ENCODE measurements at regions not wholly inside any gene's neighbourhood (a gene's known extent, or its start where the extent isn't known, plus 50 kb on each side); places are given as distances from the start of the nearest gene placed in this dataset.

DNA sequence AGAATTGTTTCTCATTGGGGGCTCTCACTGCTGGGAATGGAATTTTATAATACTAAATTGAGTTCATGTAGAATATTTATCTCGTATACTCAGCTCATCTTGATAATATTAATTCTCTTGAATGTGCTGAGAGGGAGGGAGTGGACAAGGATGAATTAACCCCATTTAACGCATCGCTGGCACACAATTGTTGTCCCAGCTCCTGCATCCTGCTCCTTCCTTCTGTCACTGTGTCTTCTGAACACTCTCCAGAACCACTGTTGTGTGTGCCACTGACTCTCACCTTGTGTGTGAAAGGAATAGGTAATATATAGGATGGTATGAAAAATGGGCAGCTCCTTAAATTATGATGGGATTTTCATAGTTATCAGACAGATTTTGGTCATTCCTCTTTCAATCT, 267.3 kb downstream of the MTRR start (continued):
- TF ChIP-seq, protein P1, sequence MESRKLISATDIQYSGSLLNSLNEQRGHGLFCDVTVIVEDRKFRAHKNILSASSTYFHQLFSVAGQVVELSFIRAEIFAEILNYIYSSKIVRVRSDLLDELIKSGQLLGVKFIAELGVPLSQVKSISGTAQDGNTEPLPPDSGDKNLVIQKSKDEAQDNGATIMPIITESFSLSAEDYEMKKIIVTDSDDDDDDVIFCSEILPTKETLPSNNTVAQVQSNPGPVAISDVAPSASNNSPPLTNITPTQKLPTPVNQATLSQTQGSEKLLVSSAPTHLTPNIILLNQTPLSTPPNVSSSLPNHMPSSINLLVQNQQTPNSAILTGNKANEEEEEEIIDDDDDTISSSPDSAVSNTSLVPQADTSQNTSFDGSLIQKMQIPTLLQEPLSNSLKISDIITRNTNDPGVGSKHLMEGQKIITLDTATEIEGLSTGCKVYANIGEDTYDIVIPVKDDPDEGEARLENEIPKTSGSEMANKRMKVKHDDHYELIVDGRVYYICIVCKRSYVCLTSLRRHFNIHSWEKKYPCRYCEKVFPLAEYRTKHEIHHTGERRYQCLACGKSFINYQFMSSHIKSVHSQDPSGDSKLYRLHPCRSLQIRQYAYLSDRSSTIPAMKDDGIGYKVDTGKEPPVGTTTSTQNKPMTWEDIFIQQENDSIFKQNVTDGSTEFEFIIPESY (IDR thresholded peaks at IDR 0.05; ENCODE audit: extremely low read depth, insufficient replicate concordance, low read length): no peak
- TF ChIP-seq RAD21 (IDR thresholded peaks at IDR 0.05; ENCODE audit: low read depth): no peak
- TF ChIP-seq SIN3A (IDR thresholded peaks at IDR 0.05; ENCODE audit: low read depth): no peak
- no peak for TF ChIP-seq EZH2phosphoT487 (IDR thresholded peaks at IDR 0.05; ENCODE audit: borderline replicate concordance)

GRCh38 chr5:8137941-8138550, 269.1 kb downstream of the MTRR start:
- ChIA-PET CTCF (no interaction called here), POLR2A (no interaction called here), RAD21 (ENCODE audit: low non-redundant PET in 1 of 2, low total read pairs in 2 of 2, uncharacterized antibody in 2 of 2, unreplicated experiment in 2 of 2) (no interaction called here)
- Histone ChIP-seq H3K9me3 (ENCODE audit: control insufficient read depth in 1 of 2, insufficient read depth in 1 of 2, low read depth in 1 of 2, low read length in 2 of 2) (peaks cover 0 to 20% of the 10 kb centered on the region in 2 experiments; a peak in 2 of 4 replicates), H3K36me3 (ENCODE audit: control insufficient read depth in 1 of 2, insufficient read depth in 2 of 2, low read length in 2 of 2) (no peaks in the 10 kb centered on the region), H3K9me2 (ENCODE audit: insufficient read depth) (no peaks in the 10 kb centered on the region), H3K27me3 (ENCODE audit: insufficient read depth, low read length) (no peaks in the 10 kb centered on the region), H3K9ac (ENCODE audit: low read length) (no peak overlapping the region), H2AFZ (ENCODE audit: low read depth, low read length, poor library complexity, severe bottlenecking) (no peak overlapping the region), H3K79me2 (ENCODE audit: insufficient read depth, low read length) (no peaks in the 10 kb centered on the region), H3K4me2 (ENCODE audit: low read length) (no peak overlapping the region), H3K4me1 (ENCODE audit: control insufficient read depth in 1 of 2, insufficient read depth in 2 of 2, low read length in 2 of 2) (no peaks in the 10 kb centered on the region), H3K4me3 (replicated peaks in 1 of 2; ENCODE audit: low read depth in 1 of 2, low read length in 2 of 2) (no peak overlapping the region), H3K27ac (ENCODE audit: low read depth, low read length) (no peak overlapping the region), H4K20me1 (ENCODE audit: insufficient read depth) (no peaks in the 10 kb centered on the region)
- no TSS peak for BruUV-seq (replicated peaks)
- ATAC-seq (no peak), DNase-seq (ENCODE audit: low read depth, low spot score) (no peak)
- intact Hi-C loops (cut with micrococcal nuclease): no loop called here
- no peak for TF ChIP-seq TCF7L2 (IDR thresholded peaks at IDR 0.05; ENCODE audit: borderline replicate concordance, extremely low read depth, insufficient read depth, insufficient read length)
- no peak for TF ChIP-seq POLR2A (IDR thresholded peaks at IDR 0.05; ENCODE audit: borderline replicate concordance, extremely low read depth, insufficient read depth, insufficient read length)
- TF ChIP-seq EZH2 (IDR thresholded peaks at IDR 0.05): no peak
- TF ChIP-seq, protein P1 (IDR thresholded peaks at IDR 0.05; ENCODE audit: extremely low read depth, insufficient replicate concordance, low read length): no peak
- TF ChIP-seq YY1 (IDR thresholded peaks at IDR 0.05; ENCODE audit: extremely low read depth, insufficient replicate concordance, low read depth, low read length): no peak
- no peak for TF ChIP-seq ELF1 (IDR thresholded peaks at IDR 0.05; ENCODE audit: borderline replicate concordance, low read depth)
- TF ChIP-seq, protein P2, sequence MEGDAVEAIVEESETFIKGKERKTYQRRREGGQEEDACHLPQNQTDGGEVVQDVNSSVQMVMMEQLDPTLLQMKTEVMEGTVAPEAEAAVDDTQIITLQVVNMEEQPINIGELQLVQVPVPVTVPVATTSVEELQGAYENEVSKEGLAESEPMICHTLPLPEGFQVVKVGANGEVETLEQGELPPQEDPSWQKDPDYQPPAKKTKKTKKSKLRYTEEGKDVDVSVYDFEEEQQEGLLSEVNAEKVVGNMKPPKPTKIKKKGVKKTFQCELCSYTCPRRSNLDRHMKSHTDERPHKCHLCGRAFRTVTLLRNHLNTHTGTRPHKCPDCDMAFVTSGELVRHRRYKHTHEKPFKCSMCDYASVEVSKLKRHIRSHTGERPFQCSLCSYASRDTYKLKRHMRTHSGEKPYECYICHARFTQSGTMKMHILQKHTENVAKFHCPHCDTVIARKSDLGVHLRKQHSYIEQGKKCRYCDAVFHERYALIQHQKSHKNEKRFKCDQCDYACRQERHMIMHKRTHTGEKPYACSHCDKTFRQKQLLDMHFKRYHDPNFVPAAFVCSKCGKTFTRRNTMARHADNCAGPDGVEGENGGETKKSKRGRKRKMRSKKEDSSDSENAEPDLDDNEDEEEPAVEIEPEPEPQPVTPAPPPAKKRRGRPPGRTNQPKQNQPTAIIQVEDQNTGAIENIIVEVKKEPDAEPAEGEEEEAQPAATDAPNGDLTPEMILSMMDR (IDR thresholded peaks at IDR 0.05 in 2 of 3, conservative IDR thresholded peaks at IDR 0.05 in 1 of 3; ENCODE audit: borderline replicate concordance in 1 of 3, insufficient read depth in 1 of 3, low read depth in 2 of 3, low read length in 2 of 3): no peak
- no peak for TF ChIP-seq CEBPB (IDR thresholded peaks at IDR 0.05; ENCODE audit: low read depth)
